ENCODE measurements at regions not wholly inside any gene's neighbourhood (a gene's known extent, or its start where the extent isn't known, plus 50 kb on each side); places are given as distances from the start of the nearest gene placed in this dataset.

DNA sequence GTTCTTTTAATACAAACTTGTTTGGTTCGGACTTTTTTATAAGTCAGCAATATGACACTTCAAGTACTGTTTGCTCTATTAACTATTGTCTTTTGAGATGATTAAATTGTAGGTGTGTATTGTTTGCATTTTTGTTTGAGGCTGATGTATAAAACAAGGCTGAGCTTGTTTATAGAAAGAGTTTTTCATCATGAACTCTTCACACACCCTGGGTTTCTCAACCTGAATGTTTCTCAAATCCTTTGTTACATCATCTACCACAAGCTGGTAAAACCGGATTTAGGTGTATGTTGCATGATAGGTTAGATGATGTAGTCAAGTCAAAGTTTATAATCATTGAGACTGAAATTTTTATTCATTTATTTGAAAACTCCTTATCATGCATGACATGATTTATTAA is 335.2 kb upstream of the LRATD1 start:
- Histone ChIP-seq H3K36me3 (replicated peaks in 1 of 2; ENCODE audit: control insufficient read depth in 1 of 2, insufficient read depth in 2 of 2, low read length in 2 of 2) (no peaks in the 10 kb centered on the region), H4K20me1 (ENCODE audit: insufficient read depth, low read length) (no peaks in the 10 kb centered on the region), H3K27ac (ENCODE audit: extremely low read length, insufficient read depth, low read length) (no peak overlapping the region), H3K4me1 (ENCODE audit: insufficient read depth, low read length) (peaks cover 11% of the 10 kb centered on the region; the same call in 1 of the 2 replicates), H3K4me2 (ENCODE audit: low read depth, low read length) (no peak overlapping the region), H3K9me3 (ENCODE audit: low read length) (peaks cover 70% of the 10 kb centered on the region), H2AFZ (ENCODE audit: low read length) (no peak overlapping the region), H3K4me3 (replicated peaks in 1 of 3; ENCODE audit: insufficient read depth in 1 of 3, low read depth in 2 of 3, low read length in 3 of 3) (no peak overlapping the region), H3K79me2 (ENCODE audit: insufficient read depth, low read length) (no peaks in the 10 kb centered on the region), H3K27me3 (ENCODE audit: control insufficient read depth in 1 of 2, insufficient read depth in 2 of 2, low read length in 2 of 2) (no peaks in the 10 kb centered on the region), H3K9ac (ENCODE audit: insufficient read depth, low read depth, low read length) (no peak overlapping the region)
- FAIRE-seq (no peak), ATAC-seq (no peak), DNase-seq (ENCODE audit: low spot score) (no peak)
- no peak for TF ChIP-seq NFATC3 (CRISPR knock-in tag; IDR thresholded peaks at IDR 0.05)
- TF ChIP-seq, protein P1, sequence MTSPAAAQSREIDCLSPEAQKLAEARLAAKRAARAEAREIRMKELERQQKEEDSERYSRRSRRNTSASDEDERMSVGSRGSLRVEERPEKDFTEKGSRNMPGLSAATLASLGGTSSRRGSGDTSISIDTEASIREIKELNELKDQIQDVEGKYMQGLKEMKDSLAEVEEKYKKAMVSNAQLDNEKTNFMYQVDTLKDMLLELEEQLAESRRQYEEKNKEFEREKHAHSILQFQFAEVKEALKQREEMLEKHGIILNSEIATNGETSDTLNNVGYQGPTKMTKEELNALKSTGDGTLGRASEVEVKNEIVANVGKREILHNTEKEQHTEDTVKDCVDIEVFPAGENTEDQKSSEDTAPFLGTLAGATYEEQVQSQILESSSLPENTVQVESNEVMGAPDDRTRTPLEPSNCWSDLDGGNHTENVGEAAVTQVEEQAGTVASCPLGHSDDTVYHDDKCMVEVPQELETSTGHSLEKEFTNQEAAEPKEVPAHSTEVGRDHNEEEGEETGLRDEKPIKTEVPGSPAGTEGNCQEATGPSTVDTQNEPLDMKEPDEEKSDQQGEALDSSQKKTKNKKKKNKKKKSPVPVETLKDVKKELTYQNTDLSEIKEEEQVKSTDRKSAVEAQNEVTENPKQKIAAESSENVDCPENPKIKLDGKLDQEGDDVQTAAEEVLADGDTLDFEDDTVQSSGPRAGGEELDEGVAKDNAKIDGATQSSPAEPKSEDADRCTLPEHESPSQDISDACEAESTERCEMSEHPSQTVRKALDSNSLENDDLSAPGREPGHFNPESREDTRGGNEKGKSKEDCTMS (CRISPR knock-in tag; conservative IDR thresholded peaks at IDR 0.05): no peak
- no peak for TF ChIP-seq ZNF329 (CRISPR knock-in tag; IDR thresholded peaks at IDR 0.05; ENCODE audit: low read depth)
- TF ChIP-seq FOXC1 (CRISPR knock-in tag; IDR thresholded peaks at IDR 0.05; ENCODE audit: borderline replicate concordance): no peak
- no peak for TF ChIP-seq ZSCAN5A (CRISPR knock-in tag; IDR thresholded peaks at IDR 0.05; ENCODE audit: borderline replicate concordance)
- no peak for TF ChIP-seq CREB1 (IDR thresholded peaks at IDR 0.05)
- no peak for TF ChIP-seq CREB1 (CRISPR knock-in tag; IDR thresholded peaks at IDR 0.05)
- no peak for TF ChIP-seq ARNTL (CRISPR knock-in tag; IDR thresholded peaks at IDR 0.05)
- no peak for TF ChIP-seq EZH2 (conservative IDR thresholded peaks at IDR 0.05; ENCODE audit: low read depth, low read length)
- no peak for TF ChIP-seq ATF1 (CRISPR knock-in tag; IDR thresholded peaks at IDR 0.05)
- TF ChIP-seq POGZ (CRISPR knock-in tag; IDR thresholded peaks at IDR 0.05): no peak
- no peak for TF ChIP-seq PATZ1 (CRISPR knock-in tag; IDR thresholded peaks at IDR 0.05)
- TF ChIP-seq, protein P2, sequence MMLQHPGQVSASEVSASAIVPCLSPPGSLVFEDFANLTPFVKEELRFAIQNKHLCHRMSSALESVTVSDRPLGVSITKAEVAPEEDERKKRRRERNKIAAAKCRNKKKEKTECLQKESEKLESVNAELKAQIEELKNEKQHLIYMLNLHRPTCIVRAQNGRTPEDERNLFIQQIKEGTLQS (CRISPR knock-in tag; IDR thresholded peaks at IDR 0.05): no peak
- TF ChIP-seq ZNF160 (CRISPR knock-in tag; IDR thresholded peaks at IDR 0.05): no peak
- TF ChIP-seq ZMYM2 (CRISPR knock-in tag; IDR thresholded peaks at IDR 0.05): no peak
- no peak for TF ChIP-seq ZNF121 (CRISPR knock-in tag; IDR thresholded peaks at IDR 0.05)
- TF ChIP-seq PCBP1 (IDR thresholded peaks at IDR 0.05; ENCODE audit: borderline replicate concordance, low read depth, low read length): no peak
- no TSS peak for BruUV-seq (replicated peaks)
- intact Hi-C loops (cut with micrococcal nuclease; ENCODE audit: unreplicated experiment): no loop called here
- ChIA-PET POLR2A (no interaction called here), CTCF (ENCODE audit: low intra/inter-chr PET ratio, low total read pairs) (no interaction called here)
- 27% methylated on average over 2 of the region's 2 CpGs for WGBS (ENCODE audit: low lambda C conversion rate)
- in situ Hi-C loops (cut with HindIII; ENCODE audit: extremely low pct_ligation_motif_present, low pct_unique_long_range_greater_than_20kb): no loop called here

All from HepG2 (cell line).